HG03139 (cell line): ENCODE measurements at regions not wholly inside any gene's neighbourhood (a gene's known extent, or its start where the extent isn't known, plus 50 kb on each side); places are given as distances from the start of the nearest gene placed in this dataset.
"Not testable (repeated sequence)": the region's sequence is repeated elsewhere in the genome, so short reads cannot be mapped to it uniquely, and the experiment has no call there.

Source experiments
- ATAC-seq: cut with Tn5 transposase; IDR thresholded peaks from one replicate; pipeline ENCODE4 v1.9.1; 2021; ENCODE audit not compliant: unreplicated experiment

GRCh38 chr5:155595791-155596190, 582.2 kb downstream of the KIF4B start:
- no peak for ATAC-seq

- ATAC-seq: no peak
Measured at GRCh38 chr5:155598552-155598951, 585.0 kb downstream of the KIF4B start.

- ATAC-seq: no peak
Measured at GRCh38 chr5:155605920-155606319, 592.4 kb downstream of the KIF4B start.

- peak; percentile 83 for ATAC-seq
Measured at GRCh38 chr5:155616779-155617392, 603.3 kb downstream of the KIF4B start.

- ATAC-seq: no peak
Measured at GRCh38 chr5:155619688-155620087, 606.1 kb downstream of the KIF4B start.

- ATAC-seq: no peak
Measured at GRCh38 chr5:155620821-155621410, 607.4 kb downstream of the KIF4B start.

- no peak for ATAC-seq
Measured at GRCh38 chr5:155624597-155625241, 611.2 kb downstream of the KIF4B start.

GRCh38 chr5:155625315-155625714, 611.8 kb downstream of the KIF4B start:
- ATAC-seq: no peak

GRCh38 chr5:155625897-155626543, 612.5 kb downstream of the KIF4B start:
- no peak for ATAC-seq

GRCh38 chr5:155626592-155626991, 613.0 kb downstream of the KIF4B start:
- ATAC-seq: no peak

GRCh38 chr5:155628346-155628745, 614.8 kb downstream of the KIF4B start:
- no peak for ATAC-seq

GRCh38 chr5:155629597-155629996, 616.0 kb downstream of the KIF4B start:
- ATAC-seq: no peak

GRCh38 chr5:155631116-155631515, 617.6 kb downstream of the KIF4B start:
- no peak for ATAC-seq

- ATAC-seq: no peak
Measured at GRCh38 chr5:155633338-155633957, 619.9 kb downstream of the KIF4B start.

GRCh38 chr5:155649666-155650065, 636.1 kb downstream of the KIF4B start:
- ATAC-seq: no peak

- no peak for ATAC-seq
Measured at GRCh38 chr5:155655569-155655968, 642.0 kb downstream of the KIF4B start.

- no peak for ATAC-seq
Measured at GRCh38 chr5:155661859-155662258, 648.3 kb downstream of the KIF4B start.

- ATAC-seq: no peak
Measured at GRCh38 chr5:155665361-155665760, 651.8 kb downstream of the KIF4B start.

GRCh38 chr5:155672001-155672400, 655.0 kb upstream of the SGCD start:
- ATAC-seq: not testable (repeated sequence)

- no peak for ATAC-seq
Measured at GRCh38 chr5:155676967-155677366, 650.0 kb upstream of the SGCD start.

GRCh38 chr5:155678371-155678770, 648.6 kb upstream of the SGCD start:
- ATAC-seq: no peak

GRCh38 chr5:155679530-155679929, 647.4 kb upstream of the SGCD start:
- no peak for ATAC-seq
